HEK293T (cell line): ENCODE measurements at regions not wholly inside any gene's neighbourhood (a gene's known extent, or its start where the extent isn't known, plus 50 kb on each side); places are given as distances from the start of the nearest gene placed in this dataset.

Source experiments
- ARNT ChIP-seq: fragments of 450-650 bp; IDR thresholded peaks from 2 replicates; pipeline ENCODE4 v1.6.1; 2017; ENCODE audit warnings: mild to moderate bottlenecking
- BHLHE40 ChIP-seq: fragments of 450-650 bp; IDR thresholded peaks from 2 replicates; pipeline ENCODE4 v1.6.1; 2016; ENCODE audit warnings: mild to moderate bottlenecking, moderate library complexity, borderline replicate concordance
- ELF4 ChIP-seq: fragments of 450-650 bp; IDR thresholded peaks from 2 replicates; pipeline ENCODE4 v1.6.1; 2017; ENCODE audit warnings: antibody characterized with exemption
- FOXA1 ChIP-seq: fragments of 450-650 bp; IDR thresholded peaks from 2 replicates; pipeline ENCODE4 v1.6.1; 2016; ENCODE audit warnings: mild to moderate bottlenecking
- FOXK2 ChIP-seq: fragments of 450-650 bp; IDR thresholded peaks from 2 replicates; pipeline ENCODE4 v1.6.1; 2016; ENCODE audit warnings: mild to moderate bottlenecking
- FOXM1 ChIP-seq: fragments of 450-650 bp; IDR thresholded peaks from 2 replicates; pipeline ENCODE4 v1.6.1; 2017; ENCODE audit warnings: mild to moderate bottlenecking, borderline replicate concordance
- HDGF ChIP-seq: fragments of 450-650 bp; IDR thresholded peaks from 2 replicates; pipeline ENCODE4 v1.6.1; 2017; ENCODE audit warnings: antibody characterized with exemption, borderline replicate concordance
- L3MBTL2 ChIP-seq: fragments of 450-650 bp; conservative IDR thresholded peaks from 2 replicates; pipeline ENCODE4 v1.6.1; 2016; ENCODE audit warnings: mild to moderate bottlenecking
- NFRKB ChIP-seq: fragments of 450-650 bp; IDR thresholded peaks from 2 replicates; pipeline ENCODE4 v1.6.1; 2016; ENCODE audit warnings: mild to moderate bottlenecking, moderate library complexity
- PKNOX1 ChIP-seq: fragments of 450-650 bp; IDR thresholded peaks from 2 replicates; pipeline ENCODE4 v1.6.1; 2016
- SP1 ChIP-seq: fragments of 450-650 bp; IDR thresholded peaks from 2 replicates; pipeline ENCODE4 v1.6.1; 2017
- TARDBP ChIP-seq: fragments of 450-650 bp; IDR thresholded peaks from 2 replicates; pipeline ENCODE4 v1.6.1; 2016

- TF ChIP-seq FOXM1: no peak
- TF ChIP-seq ELF4: no peak
- no peak for TF ChIP-seq NFRKB
- TF ChIP-seq ARNT: no peak
- no peak for TF ChIP-seq BHLHE40
- TF ChIP-seq TARDBP: no peak
- no peak for TF ChIP-seq PKNOX1
- no peak for TF ChIP-seq L3MBTL2
- TF ChIP-seq SP1: no peak
- TF ChIP-seq FOXA1: no peak
- TF ChIP-seq HDGF: no peak
- no peak for TF ChIP-seq FOXK2
Observed at GRCh38 chr13:90104764-90105163, 1242.7 kb upstream of the MIR17HG start.
